HCT116 (cell line): ENCODE measurements at regions not wholly inside any gene's neighbourhood (a gene's known extent, or its start where the extent isn't known, plus 50 kb on each side); places are given as distances from the start of the nearest gene placed in this dataset.

Experiments used
- CTCF ChIP-seq, 3 experiments: fragments of 200-600 bp in 1 of 3; sonication (generic) in 1 of 3; IDR thresholded peaks in 2 of 3; conservative IDR thresholded peaks in 1 of 3; 2 replicates each; pipeline ENCODE4 v1.5.1; 2012 to 2017; ENCODE audit warnings: low read depth in 2 of 3, low read length in 2 of 3, antibody characterized with exemption in 1 of 3, borderline replicate concordance in 1 of 3, control low read depth in 1 of 3, mild to moderate bottlenecking in 1 of 3, mixed read lengths in 1 of 3, mixed run types in 1 of 3, moderate library complexity in 1 of 3; ENCODE audit not compliant: insufficient read depth in 1 of 3
- EGR1 ChIP-seq: IDR thresholded peaks from 2 replicates; pipeline ENCODE4 v1.6.1; 2012; ENCODE audit warnings: low read depth
- EZH2 ChIP-seq: fragments of 200-600 bp; sonication (generic); IDR thresholded peaks from 2 replicates; pipeline ENCODE4 v1.6.1; 2017; ENCODE audit warnings: antibody characterized with exemption, mixed run types
- POLR2A ChIP-seq: IDR thresholded peaks from 2 replicates; pipeline ENCODE4 v1.7.0; 2011; ENCODE audit warnings: borderline replicate concordance; ENCODE audit not compliant: insufficient read depth, insufficient read length; ENCODE audit errors: extremely low read depth
- POLR2AphosphoS5 ChIP-seq: IDR thresholded peaks from 2 replicates; pipeline ENCODE4 v1.6.1; 2011; ENCODE audit warnings: mild to moderate bottlenecking, low read depth, low read length, moderate library complexity
- REST ChIP-seq: IDR thresholded peaks from 2 replicates; pipeline ENCODE4 v1.6.1; 2012; ENCODE audit warnings: low read depth
- YY1 ChIP-seq: IDR thresholded peaks from 2 replicates; pipeline ENCODE4 v1.6.1; 2011; ENCODE audit warnings: low read length, low read depth, moderate library complexity, mild to moderate bottlenecking; ENCODE audit not compliant: insufficient replicate concordance; ENCODE audit errors: extremely low read depth
- ZNF274 ChIP-seq: fragments of 200-500 bp; sonication (Bioruptor generic); IDR thresholded peaks from 2 replicates; pipeline ENCODE4 v1.6.1; 2014; ENCODE audit warnings: mild to moderate bottlenecking, low read depth, low read length, inconsistent platforms

- TF ChIP-seq POLR2AphosphoS5 (no peak), YY1 (no peak), POLR2A (no peak), EZH2 (no peak), CTCF (IDR thresholded peaks at IDR 0.05 in 2 of 3, conservative IDR thresholded peaks at IDR 0.05 in 1 of 3; ENCODE audit: borderline replicate concordance in 1 of 3, insufficient read depth in 1 of 3, low read depth in 2 of 3, low read length in 2 of 3) (no peak), ZNF274 (no peak), REST (no peak), EGR1 (no peak)
Measured at GRCh38 chr10:58996866-58997265, 179.6 kb upstream of the PHYHIPL start.
